HepG2 (cell line): ENCODE measurements at regions not wholly inside any gene's neighbourhood (a gene's known extent, or its start where the extent isn't known, plus 50 kb on each side); places are given as distances from the start of the nearest gene placed in this dataset.

Experiments used
- ATAC-seq: fragments of 200-7000 bp; cut with Tn5 transposase; 3 replicates; pipeline ENCODE4 v1.9.1; 2020; ENCODE audit warnings: mild to moderate bottlenecking, moderate library complexity
- BruUV-seq: library from RNA; stranded (reverse); fragments of 400-500 nt; replicated peaks from 2 replicates; lab custom pipeline; 2021; lab: Mats Ljungman, UMichigan
- CTCF ChIA-PET: fragments of 300-600 bp; formaldehyde crosslinking; extraction: SDS; loops from one replicate; lab custom pipeline; 2021; ENCODE audit warnings: low total read pairs, inconsistent platforms, low intra/inter-chr PET ratio; lab: Yijun Ruan, JAX
- POLR2A ChIA-PET: fragments of 350-600 bp; sonication (Branson Sonifier 250); formaldehyde crosslinking; loops from one replicate; lab custom pipeline; 2020; ENCODE audit warnings: antibody characterized with exemption, inconsistent platforms; lab: Yijun Ruan, JAX
- DNase-seq: peaks from one replicate; pipeline ENCODE4 v3.0.0-alpha.2; 2015; ENCODE audit warnings: low spot score
- FAIRE-seq: peaks from 3 replicates; lab custom pipeline; 2011; peaks lifted over from hg19 to GRCh38; lab: Jason Lieb, UNC
- H2AFZ ChIP-seq: one replicate; pipeline ENCODE4 v1.6.1; 2011; ENCODE audit warnings: low read length, inconsistent platforms
- H3K27ac ChIP-seq: fragments of 300-600 bp; 3 replicates; pipeline ENCODE4 v1.8.0; 2011; ENCODE audit warnings: mixed run types, mild to moderate bottlenecking, mixed read lengths, low read length, inconsistent platforms; ENCODE audit not compliant: insufficient read depth; ENCODE audit errors: extremely low read length
- H3K27me3 ChIP-seq, 2 experiments: fragments of 200-600 bp in 1 of 2; 2 replicates in 1 of 2; 3 replicates in 1 of 2; pipeline versions ENCODE4 v1.6.0 to v1.8.0; 2011; ENCODE audit warnings: low read length in 2 of 2, mild to moderate bottlenecking in 2 of 2, moderate library complexity in 2 of 2, inconsistent platforms in 1 of 2; ENCODE audit not compliant: insufficient read depth in 2 of 2, control insufficient read depth in 1 of 2
- H3K36me3 ChIP-seq, 2 experiments: fragments of 200-600 bp in 1 of 2; replicated peaks in 1 of 2; 2 replicates in 1 of 2; 3 replicates in 1 of 2; pipeline versions ENCODE4 v1.5.1 to v1.8.0; 2011; ENCODE audit warnings: low read length in 2 of 2, inconsistent platforms in 1 of 2; ENCODE audit not compliant: insufficient read depth in 2 of 2, control insufficient read depth in 1 of 2
- H3K4me1 ChIP-seq: 2 replicates; pipeline ENCODE4 v1.5.1; 2012; ENCODE audit warnings: low read length, inconsistent platforms; ENCODE audit not compliant: insufficient read depth
- H3K4me2 ChIP-seq: 2 replicates; pipeline ENCODE4 v1.6.0; 2011; ENCODE audit warnings: low read depth, low read length, inconsistent platforms
- H3K4me3 ChIP-seq, 3 experiments: fragments of 200-600 bp in 1 of 3; sonication (generic), shearing (Covaris generic) in 1 of 3; replicated peaks in 1 of 3; 2 replicates each; pipeline ENCODE4 v1.5.1; 2011 to 2016; ENCODE audit warnings: low read length in 3 of 3, inconsistent platforms in 2 of 3, low read depth in 2 of 3, mild to moderate bottlenecking in 2 of 3, control low read depth in 1 of 3, mixed read lengths in 1 of 3; ENCODE audit not compliant: insufficient read depth in 1 of 3
- H3K79me2 ChIP-seq: one replicate; pipeline ENCODE4 v1.6.1; 2011; ENCODE audit warnings: low read length, inconsistent platforms; ENCODE audit not compliant: insufficient read depth
- H3K9ac ChIP-seq: 2 replicates; pipeline ENCODE4 v1.6.0; 2011; ENCODE audit warnings: mild to moderate bottlenecking, low read depth, low read length, inconsistent platforms; ENCODE audit not compliant: insufficient read depth
- H3K9me3 ChIP-seq: 2 replicates; pipeline ENCODE4 v1.5.1; 2012; ENCODE audit warnings: mild to moderate bottlenecking, low read length
- H4K20me1 ChIP-seq: 2 replicates; pipeline ENCODE4 v1.6.0; 2011; ENCODE audit warnings: inconsistent platforms, mild to moderate bottlenecking, low read length, moderate library complexity; ENCODE audit not compliant: insufficient read depth
- ETV5 ChIP-seq: IDR thresholded peaks from 2 replicates; pipeline ENCODE4 v1.6.1; 2018; ENCODE audit warnings: missing biosample characterization, missing genetic modification reagents, inconsistent platforms, borderline replicate concordance
- FOXM1 ChIP-seq: sonication (generic); formaldehyde crosslinking; IDR thresholded peaks from 2 replicates; pipeline ENCODE4 v1.5.0; 2020; ENCODE audit warnings: missing genetic modification reagents
- MEF2D ChIP-seq: sonication (generic); formaldehyde crosslinking; IDR thresholded peaks from 2 replicates; pipeline ENCODE4 v1.5.1; 2020; ENCODE audit warnings: mild to moderate bottlenecking, missing genetic modification reagents
- SNAPC2 ChIP-seq: sonication (generic); formaldehyde crosslinking; IDR thresholded peaks from 2 replicates; pipeline ENCODE4 v1.8.1; 2022; ENCODE audit warnings: mild to moderate bottlenecking, missing genetic modification reagents
- SOX6 ChIP-seq, 2 experiments: fragments of 450-650 bp in 1 of 2; sonication (generic) in 1 of 2; formaldehyde crosslinking in 1 of 2; IDR thresholded peaks; 2 replicates each; pipeline versions ENCODE4 v1.4.0 to v1.6.1; 2017 to 2020; ENCODE audit warnings: antibody characterized with exemption in 1 of 2, mild to moderate bottlenecking in 1 of 2, missing genetic modification reagents in 1 of 2
- TBL1XR1 ChIP-seq: fragments of 150-350 bp; IDR thresholded peaks from 2 replicates; pipeline ENCODE4 v1.6.1; 2014; ENCODE audit warnings: borderline replicate concordance, low read length; ENCODE audit not compliant: partially characterized antibody
- ZBED4 ChIP-seq: sonication (generic); formaldehyde crosslinking; IDR thresholded peaks from 2 replicates; pipeline ENCODE4 v1.4.0; 2020; ENCODE audit warnings: missing genetic modification reagents, borderline replicate concordance
- ZBTB21 ChIP-seq: sonication (generic); formaldehyde crosslinking; IDR thresholded peaks from 2 replicates; pipeline ENCODE4 v1.4.0; 2020; ENCODE audit warnings: missing genetic modification reagents
- ZBTB26 ChIP-seq: IDR thresholded peaks from 2 replicates; pipeline ENCODE4 v1.6.1; 2016; ENCODE audit warnings: missing compliant biosample characterization, missing genetic modification reagents, borderline replicate concordance
- ZNF124 ChIP-seq: sonication (generic); formaldehyde crosslinking; IDR thresholded peaks from 2 replicates; pipeline ENCODE4 v1.4.0; 2020; ENCODE audit warnings: missing genetic modification reagents
- ZNF20 ChIP-seq: sonication (generic); formaldehyde crosslinking; IDR thresholded peaks from 2 replicates; pipeline ENCODE4 v1.4.0; 2020; ENCODE audit warnings: mild to moderate bottlenecking, moderate library complexity, missing genetic modification reagents
- ZNF329 ChIP-seq: sonication (generic); formaldehyde crosslinking; IDR thresholded peaks from 2 replicates; pipeline ENCODE4 v1.9.0; 2021; ENCODE audit warnings: low read depth, mild to moderate bottlenecking, missing genetic modification reagents
- ZNF501 ChIP-seq: sonication (generic); formaldehyde crosslinking; IDR thresholded peaks from 2 replicates; pipeline ENCODE4 v1.5.1; 2020; ENCODE audit warnings: mild to moderate bottlenecking, moderate library complexity, missing genetic modification reagents
- WGBS: methylation state at CpG from one replicate; pipeline ENCODE4 v1.1.6; 2017; ENCODE audit warnings: low lambda C conversion rate; 5-methylcytosine and 5-hydroxymethylcytosine counted together
- in situ Hi-C: cut with HindIII; loops from 2 replicates; pipeline ENCODE4 v1.10.0; 2017; ENCODE audit warnings: low pct_unique_long_range_greater_than_20kb; ENCODE audit not compliant: extremely low pct_ligation_motif_present
- intact Hi-C: fragments of 100-400 bp; cut with micrococcal nuclease; formaldehyde crosslinking; loops from one replicate; pipeline ENCODE4 v1.10.0; 2022; ENCODE audit not compliant: unreplicated experiment
- TF ChIP-seq, protein P1 (sequence below): sonication (generic); formaldehyde crosslinking; IDR thresholded peaks from 2 replicates; pipeline ENCODE4 v1.4.0; 2020; ENCODE audit warnings: missing genetic modification reagents, borderline replicate concordance
- TF ChIP-seq, protein P2 (sequence below): sonication (generic); formaldehyde crosslinking; IDR thresholded peaks from 2 replicates; pipeline ENCODE4 v1.8.0; 2022; ENCODE audit warnings: mild to moderate bottlenecking, missing genetic modification reagents, borderline replicate concordance

DNA sequence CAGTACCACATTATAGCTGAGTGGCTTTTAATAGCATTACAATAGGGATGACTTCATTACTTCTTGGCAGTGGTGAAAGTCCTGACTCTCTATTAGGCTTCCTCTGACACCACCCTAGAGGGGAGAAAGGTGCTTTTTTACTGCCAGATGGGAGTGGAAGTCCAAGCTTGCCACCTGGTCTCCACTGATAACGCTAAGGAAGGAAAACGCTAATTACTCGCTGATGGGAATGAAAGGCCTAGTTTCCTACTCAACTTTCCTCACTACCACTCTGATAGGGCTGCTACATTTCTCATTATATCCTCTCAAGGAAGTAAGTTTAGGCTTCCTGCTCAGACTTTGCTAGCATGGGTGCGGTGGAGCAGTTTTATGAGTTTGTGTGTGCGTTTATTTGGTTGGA is 62.3 kb upstream of the PAGE3 start:
- 40% methylated on average over 5 of the region's 5 CpGs for WGBS
- Histone ChIP-seq H3K4me2 (no peak overlapping the region), H3K36me3 (no peaks in the 10 kb centered on the region), H3K27ac (no peak overlapping the region), H3K79me2 (no peaks in the 10 kb centered on the region), H3K4me1 (no peaks in the 10 kb centered on the region), H3K4me3 (no peak overlapping the region), H3K27me3 (no peaks in the 10 kb centered on the region), H2AFZ (no peak overlapping the region), H3K9ac (no peak overlapping the region), H4K20me1 (no peaks in the 10 kb centered on the region), H3K9me3 (no peaks in the 10 kb centered on the region)
- no TSS peak for BruUV-seq
- intact Hi-C loops (no loop called here), in situ Hi-C loops (no loop called here)
- DNase-seq = no peak
- ATAC-seq = no peak
- CTCF ChIA-PET = no interaction called here
- TF ChIP-seq ZBED4 = no peak
- no peak for TF ChIP-seq ZNF501 (CRISPR knock-in tag)
- no peak for TF ChIP-seq SOX6 (IDR thresholded peaks at IDR 0.05)
- no peak for TF ChIP-seq SOX6 (CRISPR knock-in tag; IDR thresholded peaks at IDR 0.05)
- TF ChIP-seq FOXM1 = no peak
- no peak for TF ChIP-seq ZBTB26 (CRISPR knock-in tag)
- no peak for TF ChIP-seq SNAPC2
- no peak for TF ChIP-seq ZNF124 (CRISPR knock-in tag)
- TF ChIP-seq TBL1XR1 = no peak
- no peak for TF ChIP-seq ZNF20 (CRISPR knock-in tag)
- TF ChIP-seq, protein P1, sequence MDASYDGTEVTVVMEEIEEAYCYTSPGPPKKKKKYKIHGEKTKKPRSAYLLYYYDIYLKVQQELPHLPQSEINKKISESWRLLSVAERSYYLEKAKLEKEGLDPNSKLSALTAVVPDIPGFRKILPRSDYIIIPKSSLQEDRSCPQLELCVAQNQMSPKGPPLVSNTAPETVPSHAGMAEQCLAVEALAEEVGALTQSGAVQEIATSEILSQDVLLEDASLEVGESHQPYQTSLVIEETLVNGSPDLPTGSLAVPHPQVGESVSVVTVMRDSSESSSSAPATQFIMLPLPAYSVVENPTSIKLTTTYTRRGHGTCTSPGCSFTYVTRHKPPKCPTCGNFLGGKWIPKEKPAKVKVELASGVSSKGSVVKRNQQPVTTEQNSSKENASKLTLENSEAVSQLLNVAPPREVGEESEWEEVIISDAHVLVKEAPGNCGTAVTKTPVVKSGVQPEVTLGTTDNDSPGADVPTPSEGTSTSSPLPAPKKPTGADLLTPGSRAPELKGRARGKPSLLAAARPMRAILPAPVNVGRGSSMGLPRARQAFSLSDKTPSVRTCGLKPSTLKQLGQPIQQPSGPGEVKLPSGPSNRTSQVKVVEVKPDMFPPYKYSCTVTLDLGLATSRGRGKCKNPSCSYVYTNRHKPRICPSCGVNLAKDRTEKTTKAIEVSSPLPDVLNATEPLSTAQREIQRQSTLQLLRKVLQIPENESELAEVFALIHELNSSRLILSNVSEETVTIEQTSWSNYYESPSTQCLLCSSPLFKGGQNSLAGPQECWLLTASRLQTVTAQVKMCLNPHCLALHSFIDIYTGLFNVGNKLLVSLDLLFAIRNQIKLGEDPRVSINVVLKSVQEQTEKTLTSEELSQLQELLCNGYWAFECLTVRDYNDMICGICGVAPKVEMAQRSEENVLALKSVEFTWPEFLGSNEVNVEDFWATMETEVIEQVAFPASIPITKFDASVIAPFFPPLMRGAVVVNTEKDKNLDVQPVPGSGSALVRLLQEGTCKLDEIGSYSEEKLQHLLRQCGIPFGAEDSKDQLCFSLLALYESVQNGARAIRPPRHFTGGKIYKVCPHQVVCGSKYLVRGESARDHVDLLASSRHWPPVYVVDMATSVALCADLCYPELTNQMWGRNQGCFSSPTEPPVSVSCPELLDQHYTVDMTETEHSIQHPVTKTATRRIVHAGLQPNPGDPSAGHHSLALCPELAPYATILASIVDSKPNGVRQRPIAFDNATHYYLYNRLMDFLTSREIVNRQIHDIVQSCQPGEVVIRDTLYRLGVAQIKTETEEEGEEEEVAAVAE (CRISPR knock-in tag) = no peak
- TF ChIP-seq ZBTB21 = no peak
- no peak for TF ChIP-seq ETV5 (CRISPR knock-in tag)
- TF ChIP-seq, protein P2, sequence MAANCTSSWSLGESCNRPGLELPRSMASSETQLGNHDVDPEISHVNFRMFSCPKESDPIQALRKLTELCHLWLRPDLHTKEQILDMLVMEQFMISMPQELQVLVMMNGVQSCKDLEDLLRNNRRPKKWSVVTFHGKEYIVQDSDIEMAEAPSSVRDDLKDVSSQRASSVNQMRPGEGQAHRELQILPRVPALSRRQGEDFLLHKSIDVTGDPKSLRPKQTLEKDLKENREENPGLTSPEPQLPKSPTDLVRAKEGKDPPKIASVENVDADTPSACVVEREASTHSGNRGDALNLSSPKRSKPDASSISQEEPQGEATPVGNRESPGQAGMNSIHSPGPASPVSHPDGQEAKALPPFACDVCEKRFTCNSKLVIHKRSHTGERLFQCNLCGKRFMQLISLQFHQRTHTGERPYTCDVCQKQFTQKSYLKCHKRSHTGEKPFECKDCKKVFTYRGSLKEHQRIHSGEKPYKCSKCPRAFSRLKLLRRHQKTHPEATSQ (CRISPR knock-in tag) = no peak
- TF ChIP-seq MEF2D = no peak
- no peak for TF ChIP-seq ZNF329 (CRISPR knock-in tag)
- POLR2A ChIA-PET = no interaction called here
- FAIRE-seq = no peak
